ENCODE measurements at regions not wholly inside any gene's neighbourhood (a gene's known extent, or its start where the extent isn't known, plus 50 kb on each side); places are given as distances from the start of the nearest gene placed in this dataset.

DNA sequence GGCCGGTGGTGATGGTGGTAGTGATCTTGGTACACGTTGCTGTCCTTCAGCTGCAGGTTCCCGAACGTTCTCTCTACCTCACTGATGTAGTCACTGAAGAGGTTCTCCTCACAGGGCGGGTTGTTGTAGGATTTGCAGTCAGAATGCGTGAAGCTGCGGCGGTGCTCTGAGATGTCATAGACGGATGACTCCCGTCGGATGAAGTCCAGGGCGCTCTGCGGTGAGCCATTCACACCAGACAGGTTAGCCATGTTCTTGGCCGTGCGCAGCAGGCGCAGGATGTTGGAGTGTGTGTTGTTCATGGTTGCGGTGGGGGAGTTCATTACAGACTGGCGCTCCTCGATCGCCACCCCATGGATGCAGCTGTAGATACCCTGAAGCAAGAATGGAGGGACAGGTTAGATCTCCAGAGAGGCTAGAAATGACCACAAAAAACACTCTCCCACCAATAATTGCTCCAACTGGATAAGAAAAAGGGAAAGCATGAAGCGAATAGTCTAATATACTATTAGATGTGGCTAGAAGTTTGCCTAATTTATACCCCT lies 367.8 kb downstream of the EMP1 start:
- no peak for TF ChIP-seq L3MBTL2 (conservative IDR thresholded peaks at IDR 0.05)
- no peak for TF ChIP-seq SP1 (IDR thresholded peaks at IDR 0.05)
- TF ChIP-seq TARDBP (IDR thresholded peaks at IDR 0.05), result no peak
- no peak for TF ChIP-seq BHLHE40 (IDR thresholded peaks at IDR 0.05; ENCODE audit: borderline replicate concordance)
- no peak for TF ChIP-seq ELF4 (IDR thresholded peaks at IDR 0.05)

All from HEK293T (cell line).